MM.1S (cell line): ENCODE measurements at regions not wholly inside any gene's neighbourhood (a gene's known extent, or its start where the extent isn't known, plus 50 kb on each side); places are given as distances from the start of the nearest gene placed in this dataset.
"Not testable (repeated sequence)": the region's sequence is repeated elsewhere in the genome, so short reads cannot be mapped to it uniquely, and the experiment has no call there.

ENCODE experiments used
- DNase-seq: peaks from one replicate; pipeline ENCODE4 v3.0.0-alpha.2; 2015
- H2AFZ ChIP-seq: fragments of 300-600 bp; sonication (generic); 2 replicates; pipeline ENCODE4 v1.6.0; 2016; ENCODE audit warnings: antibody characterized with exemption, low read length
- H3F3A ChIP-seq: fragments of 300-600 bp; sonication (generic); 2 replicates; pipeline ENCODE4 v1.6.1; 2016; ENCODE audit warnings: mild to moderate bottlenecking, antibody characterized with exemption, low read length, moderate library complexity, mixed read lengths; ENCODE audit not compliant: insufficient read depth
- H3K27ac ChIP-seq: fragments of 300-600 bp; sonication (generic); 2 replicates; pipeline ENCODE4 v1.5.1; 2016; ENCODE audit warnings: mild to moderate bottlenecking, low read length
- H3K27me3 ChIP-seq: fragments of 300-600 bp; sonication (generic); replicated peaks from 2 replicates; pipeline ENCODE4 v1.6.0; 2016; ENCODE audit warnings: low read length; ENCODE audit not compliant: insufficient read depth
- H3K36me3 ChIP-seq: fragments of 300-600 bp; sonication (generic); replicated peaks from 2 replicates; pipeline ENCODE4 v1.6.1; 2016; ENCODE audit warnings: mild to moderate bottlenecking, low read length, mixed read lengths; ENCODE audit not compliant: insufficient read depth
- H3K4me1 ChIP-seq: fragments of 300-600 bp; sonication (generic); 2 replicates; pipeline ENCODE4 v1.6.1; 2016; ENCODE audit warnings: low read length, mixed read lengths
- H3K4me2 ChIP-seq: fragments of 300-600 bp; sonication (generic); 2 replicates; pipeline ENCODE4 v1.6.0; 2016; ENCODE audit warnings: low read depth, low read length
- H3K4me3 ChIP-seq: fragments of 300-600 bp; sonication (generic); 2 replicates; pipeline ENCODE4 v1.5.1; 2016; ENCODE audit warnings: low read length, mixed read lengths
- H3K79me2 ChIP-seq: fragments of 300-600 bp; sonication (generic); 2 replicates; pipeline ENCODE4 v1.6.1; 2016; ENCODE audit warnings: mixed run types, low read length, mixed read lengths
- H3K9ac ChIP-seq: fragments of 300-600 bp; sonication (generic); 2 replicates; pipeline ENCODE4 v1.6.1; 2016; ENCODE audit warnings: low read length, mixed read lengths
- H3K9me2 ChIP-seq: fragments of 300-600 bp; sonication (generic); replicated peaks from 2 replicates; pipeline ENCODE4 v1.6.1; 2016; ENCODE audit warnings: mild to moderate bottlenecking, low read length, mixed read lengths; ENCODE audit not compliant: insufficient read depth
- H3K9me3 ChIP-seq: fragments of 300-600 bp; sonication (generic); replicated peaks from 2 replicates; pipeline ENCODE4 v1.6.1; 2016; ENCODE audit warnings: mild to moderate bottlenecking, low read length, mixed read lengths; ENCODE audit not compliant: insufficient read depth
- H4K20me1 ChIP-seq: fragments of 300-600 bp; sonication (generic); 2 replicates; pipeline ENCODE4 v1.6.1; 2016; ENCODE audit warnings: mild to moderate bottlenecking, low read length, moderate library complexity, mixed read lengths; ENCODE audit not compliant: insufficient read depth
- EZH2 ChIP-seq: fragments of 300-600 bp; sonication (generic); optimal IDR thresholded peaks from 2 replicates; pipeline ENCODE3; 2017; ENCODE audit warnings: low read depth, mild to moderate bottlenecking, antibody characterized with exemption, low read length, mixed read lengths
- EZH2phosphoT487 ChIP-seq: fragments of 300-600 bp; sonication (generic); IDR thresholded peaks from 2 replicates; pipeline ENCODE4 v1.6.1; 2018; ENCODE audit warnings: antibody characterized with exemption, low read length
- TF ChIP-seq, protein P1 (sequence below): fragments of 300-600 bp; sonication (generic); IDR thresholded peaks from 2 replicates; pipeline ENCODE4 v1.5.1; 2016; ENCODE audit warnings: antibody characterized with exemption, low read length, mixed read lengths

DNA sequence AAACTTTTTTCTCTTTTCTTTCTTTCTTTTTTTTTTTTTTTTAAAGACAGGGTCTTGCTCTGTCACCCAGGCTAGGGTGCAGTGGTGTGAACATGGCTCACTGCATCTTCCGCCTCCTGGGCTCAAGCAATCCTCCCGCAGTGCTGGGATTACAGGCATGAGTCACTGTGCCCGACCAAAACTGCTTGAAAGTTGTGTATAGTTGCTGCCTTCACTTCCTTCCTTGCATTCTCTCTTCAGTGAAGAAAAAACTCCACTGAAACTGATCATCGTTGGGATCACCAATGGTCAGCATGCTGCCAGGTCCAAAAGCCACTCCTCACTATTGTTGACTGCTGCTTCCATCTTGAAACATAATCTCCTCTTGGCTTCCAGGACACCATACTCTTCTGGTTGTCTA, 66.6 kb upstream of the CTNNA1 start:
- no peaks in the 10 kb centered on the region for H3K9me2 ChIP-seq
- no peak overlapping the region for H3K27ac ChIP-seq
- no peaks in the 10 kb centered on the region for H3K36me3 ChIP-seq
- no peak overlapping the region for H2AFZ ChIP-seq
- no peak overlapping the region for H3K4me2 ChIP-seq
- no peak for DNase-seq
- H3K9me3 ChIP-seq = no peaks in the 10 kb centered on the region
- no peaks in the 10 kb centered on the region for H3K79me2 ChIP-seq
- H4K20me1 ChIP-seq = no peaks in the 10 kb centered on the region
- no peak for TF ChIP-seq EZH2phosphoT487
- TF ChIP-seq, protein P1, sequence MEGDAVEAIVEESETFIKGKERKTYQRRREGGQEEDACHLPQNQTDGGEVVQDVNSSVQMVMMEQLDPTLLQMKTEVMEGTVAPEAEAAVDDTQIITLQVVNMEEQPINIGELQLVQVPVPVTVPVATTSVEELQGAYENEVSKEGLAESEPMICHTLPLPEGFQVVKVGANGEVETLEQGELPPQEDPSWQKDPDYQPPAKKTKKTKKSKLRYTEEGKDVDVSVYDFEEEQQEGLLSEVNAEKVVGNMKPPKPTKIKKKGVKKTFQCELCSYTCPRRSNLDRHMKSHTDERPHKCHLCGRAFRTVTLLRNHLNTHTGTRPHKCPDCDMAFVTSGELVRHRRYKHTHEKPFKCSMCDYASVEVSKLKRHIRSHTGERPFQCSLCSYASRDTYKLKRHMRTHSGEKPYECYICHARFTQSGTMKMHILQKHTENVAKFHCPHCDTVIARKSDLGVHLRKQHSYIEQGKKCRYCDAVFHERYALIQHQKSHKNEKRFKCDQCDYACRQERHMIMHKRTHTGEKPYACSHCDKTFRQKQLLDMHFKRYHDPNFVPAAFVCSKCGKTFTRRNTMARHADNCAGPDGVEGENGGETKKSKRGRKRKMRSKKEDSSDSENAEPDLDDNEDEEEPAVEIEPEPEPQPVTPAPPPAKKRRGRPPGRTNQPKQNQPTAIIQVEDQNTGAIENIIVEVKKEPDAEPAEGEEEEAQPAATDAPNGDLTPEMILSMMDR = no peak
- TF ChIP-seq EZH2 = no peak
- H3K9ac ChIP-seq = no peak overlapping the region
- H3K27me3 ChIP-seq = no peaks in the 10 kb centered on the region
- no peaks in the 10 kb centered on the region for H3F3A ChIP-seq
- H3K4me3 ChIP-seq = no peak overlapping the region
- no peaks in the 10 kb centered on the region for H3K4me1 ChIP-seq

DNA sequence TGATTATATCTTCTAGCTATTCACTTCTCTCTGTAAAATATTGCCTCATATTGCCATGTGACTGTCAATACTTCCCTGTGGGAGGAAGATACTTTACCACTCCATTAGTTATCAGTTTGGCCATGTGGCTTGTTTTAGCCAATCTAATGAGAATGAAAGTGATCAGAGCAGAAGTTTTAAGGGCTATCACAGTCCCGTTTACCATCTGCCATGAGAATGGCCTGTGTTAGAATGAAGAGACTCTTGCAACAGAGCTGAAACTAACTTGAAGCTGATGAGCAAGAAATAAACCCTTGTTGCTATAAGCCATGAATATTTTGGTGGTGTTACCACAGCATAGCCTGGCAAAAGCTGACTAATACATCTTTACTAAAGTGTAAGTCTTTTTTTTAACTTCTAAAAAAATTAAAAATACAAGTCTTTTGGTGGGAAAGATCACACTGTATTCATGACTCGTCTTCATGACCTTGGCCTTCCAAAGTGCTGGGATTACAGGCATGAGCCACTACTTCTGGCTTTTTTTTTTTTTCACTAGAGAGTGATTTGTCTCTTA, 68.0 kb upstream of the CTNNA1 start:
- no peaks in the 10 kb centered on the region for H3K36me3 ChIP-seq

DNA sequence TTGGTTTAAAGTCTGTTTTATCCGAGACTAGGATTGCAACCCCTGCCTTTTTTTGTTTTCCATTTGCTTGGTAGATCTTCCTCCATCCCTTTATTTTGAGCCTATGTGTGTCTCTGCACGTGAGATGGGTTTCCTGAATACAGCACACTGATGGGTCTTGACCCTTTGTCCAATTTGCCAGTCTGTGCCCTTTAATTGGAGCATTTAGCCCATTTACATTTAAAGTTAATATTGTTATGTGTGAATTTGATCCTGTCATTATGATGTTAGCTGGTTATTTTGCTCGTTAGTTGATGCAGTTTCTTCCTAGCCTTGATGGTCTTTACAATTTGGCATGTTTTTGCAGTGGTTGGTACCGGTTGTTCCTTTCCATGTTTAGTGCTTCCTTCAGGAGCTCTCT, 70.8 kb upstream of the CTNNA1 start:
- not testable (repeated sequence) for H3K9me3 ChIP-seq, H3K4me1 ChIP-seq, H3F3A ChIP-seq, H3K9me2 ChIP-seq, H3K79me2 ChIP-seq, H3K9ac ChIP-seq, H3K27ac ChIP-seq, DNase-seq, H3K27me3 ChIP-seq, H3K36me3 ChIP-seq, H3K4me3 ChIP-seq, H3K4me2 ChIP-seq, H2AFZ ChIP-seq, H4K20me1 ChIP-seq

More for the DNA sequence above, 68.0 kb upstream of the CTNNA1 start:
- H3F3A ChIP-seq = no peaks in the 10 kb centered on the region
- TF ChIP-seq, protein P1 = no peak
- TF ChIP-seq EZH2 = no peak
- no peak for TF ChIP-seq EZH2phosphoT487
- H3K9ac ChIP-seq = no peak overlapping the region
- no peaks in the 10 kb centered on the region for H3K9me3 ChIP-seq
- H2AFZ ChIP-seq = no peak overlapping the region
- H3K9me2 ChIP-seq = no peaks in the 10 kb centered on the region
- H4K20me1 ChIP-seq = no peaks in the 10 kb centered on the region
- H3K27ac ChIP-seq = no peak overlapping the region
- no peak overlapping the region for H3K4me3 ChIP-seq
- H3K79me2 ChIP-seq = no peaks in the 10 kb centered on the region
- no peaks in the 10 kb centered on the region for H3K27me3 ChIP-seq
- no peaks in the 10 kb centered on the region for H3K4me1 ChIP-seq
- H3K4me2 ChIP-seq = no peak overlapping the region
- no peak for DNase-seq

DNA sequence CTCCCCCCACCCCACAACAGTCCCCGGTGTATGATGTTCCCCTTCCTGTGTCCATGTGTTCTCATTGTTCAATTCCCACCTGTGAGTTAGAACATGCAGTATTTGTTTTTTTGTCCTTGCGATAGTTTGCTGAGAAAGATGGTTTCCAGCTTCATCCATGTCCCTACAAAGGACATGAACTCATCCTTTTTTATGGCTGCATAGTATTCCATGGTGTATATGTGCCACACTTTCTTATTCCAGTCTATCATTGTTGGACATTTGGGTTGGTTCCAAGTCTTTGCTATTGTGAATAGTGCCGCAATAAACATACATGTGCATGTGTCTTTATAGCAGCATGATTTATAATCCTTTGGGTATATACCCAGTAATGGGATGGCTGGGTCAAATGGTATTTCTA, 74.4 kb upstream of the CTNNA1 start:
- not testable (repeated sequence) for H3K27me3 ChIP-seq, H3K9me3 ChIP-seq, H3K4me2 ChIP-seq, H3K9me2 ChIP-seq, DNase-seq, H3K27ac ChIP-seq, H3K4me1 ChIP-seq, H2AFZ ChIP-seq, H3K36me3 ChIP-seq, H3K79me2 ChIP-seq, H3F3A ChIP-seq, H4K20me1 ChIP-seq, H3K4me3 ChIP-seq, H3K9ac ChIP-seq
